NCI-H128 (cell line): ENCODE measurements at regions not wholly inside any gene's neighbourhood (a gene's known extent, or its start where the extent isn't known, plus 50 kb on each side); places are given as distances from the start of the nearest gene placed in this dataset.

Experiments
- DNase-seq: peaks from one replicate; lab custom pipeline; 2025; ENCODE audit not compliant: unreplicated experiment; lab: John Stamatoyannopoulos, UW

- DNase-seq, result no peak
These were observed 142.3 kb downstream of the TLE3 start for GRCh38 chr15:69955240-69955894.

- no peak for DNase-seq
These were observed 141.3 kb downstream of the TLE3 start for GRCh38 chr15:69956417-69956816.

GRCh38 chr15:69957175-69957574, 140.5 kb downstream of the TLE3 start:
- no peak for DNase-seq

- DNase-seq, result no peak
These were observed 139.1 kb downstream of the TLE3 start for GRCh38 chr15:69958496-69959084.

- DNase-seq, result no peak
These were observed 135.2 kb downstream of the TLE3 start for GRCh38 chr15:69962561-69962960.

- no peak for DNase-seq
These were observed 134.3 kb downstream of the TLE3 start for GRCh38 chr15:69963385-69963784.

GRCh38 chr15:69971771-69972170, 125.9 kb downstream of the TLE3 start:
- DNase-seq, result no peak

GRCh38 chr15:69972436-69972835, 125.3 kb downstream of the TLE3 start:
- DNase-seq, result no peak

- DNase-seq, result no peak
These were observed 124.5 kb downstream of the TLE3 start for GRCh38 chr15:69973102-69973714.

GRCh38 chr15:69973880-69974279, 123.8 kb downstream of the TLE3 start:
- DNase-seq, result no peak

GRCh38 chr15:69974321-69974720, 123.4 kb downstream of the TLE3 start:
- DNase-seq, result no peak

GRCh38 chr15:69976366-69976994, 121.2 kb downstream of the TLE3 start:
- DNase-seq, result no peak

- no peak for DNase-seq
These were observed 119.1 kb downstream of the TLE3 start for GRCh38 chr15:69978603-69979002.

GRCh38 chr15:69979262-69979661, 118.5 kb downstream of the TLE3 start:
- no peak for DNase-seq

- no peak for DNase-seq
These were observed 117.9 kb downstream of the TLE3 start for GRCh38 chr15:69979783-69980182.

GRCh38 chr15:69980341-69981059, 117.2 kb downstream of the TLE3 start:
- DNase-seq, result no peak

- DNase-seq, result no peak
These were observed 115.7 kb downstream of the TLE3 start for GRCh38 chr15:69982037-69982436.

GRCh38 chr15:69983696-69984265, 113.9 kb downstream of the TLE3 start:
- no peak for DNase-seq

GRCh38 chr15:69987492-69988489, 109.9 kb downstream of the TLE3 start:
- no peak for DNase-seq
